ENCODE measurements at regions not wholly inside any gene's neighbourhood (a gene's known extent, or its start where the extent isn't known, plus 50 kb on each side); places are given as distances from the start of the nearest gene placed in this dataset.
"Not testable (repeated sequence)": the region's sequence is repeated elsewhere in the genome, so short reads cannot be mapped to it uniquely, and the experiment has no call there.

- DNase-seq (ENCODE audit: low read depth), result no peak
Observed at GRCh38 chr2:128594953-128595677, 276.4 kb upstream of the HS6ST1 start.

GRCh38 chr2:128595763-128596395, 277.2 kb upstream of the HS6ST1 start:
- no peak for DNase-seq (ENCODE audit: low read depth)

GRCh38 chr2:128596396-128597120, 277.9 kb upstream of the HS6ST1 start:
- DNase-seq (ENCODE audit: low read depth), result no peak

DNA sequence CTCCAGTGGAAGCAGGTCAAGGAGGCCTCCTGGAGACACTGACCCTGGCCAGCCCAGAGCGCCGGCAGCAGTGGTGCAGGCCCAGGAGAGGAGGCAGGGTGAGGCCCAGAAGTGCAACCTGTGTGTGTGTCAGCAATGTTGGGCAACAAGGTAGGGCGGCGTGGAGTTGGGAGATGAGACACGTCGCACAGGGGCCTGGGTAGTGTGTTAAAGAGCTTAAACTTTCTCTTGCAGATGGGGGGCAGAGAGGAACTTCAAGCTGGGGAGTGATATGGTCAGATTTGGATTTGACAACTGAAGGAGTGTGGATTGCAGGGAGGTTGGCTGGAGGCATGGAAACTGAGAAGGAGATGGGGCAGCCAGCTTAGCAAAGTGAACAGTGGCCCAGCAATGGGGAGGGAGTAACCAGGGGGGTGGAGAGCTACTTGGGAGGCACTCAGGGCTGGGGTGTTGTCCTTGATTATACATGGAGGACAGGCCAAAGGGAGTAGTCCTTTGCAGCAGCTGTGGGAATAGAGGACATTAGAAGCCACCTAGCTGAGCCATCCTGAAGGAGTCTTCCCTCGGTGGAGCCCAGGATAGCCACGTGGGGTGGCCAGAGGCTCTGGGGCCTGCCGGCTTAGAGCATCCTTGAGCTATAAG, 278.6 kb upstream of the HS6ST1 start:
- no peak for DNase-seq (ENCODE audit: low read depth)

DNA sequence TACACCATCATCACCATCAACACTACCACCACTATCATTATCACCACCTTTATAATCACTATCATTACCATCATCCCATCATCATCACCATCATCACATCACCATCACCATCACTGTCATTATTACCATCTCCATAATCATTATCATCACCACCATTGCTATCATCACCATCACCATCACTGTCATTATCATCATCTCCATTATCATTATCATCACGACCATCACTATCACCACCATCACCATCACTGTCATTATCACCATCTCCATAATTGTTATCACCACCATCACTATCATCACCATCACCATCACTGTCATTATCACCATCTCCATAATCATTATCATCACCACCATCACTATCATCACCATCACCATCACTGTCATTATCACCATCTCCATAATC, 279.6 kb upstream of the HS6ST1 start:
- DNase-seq (ENCODE audit: low read depth), result not testable (repeated sequence)

GRCh38 chr2:128598862-128599441, 280.3 kb upstream of the HS6ST1 start:
- DNase-seq (ENCODE audit: low read depth), result no peak

- DNase-seq (ENCODE audit: low read depth), result no peak
Observed at GRCh38 chr2:128599700-128600099, 281.0 kb upstream of the HS6ST1 start.

DNA sequence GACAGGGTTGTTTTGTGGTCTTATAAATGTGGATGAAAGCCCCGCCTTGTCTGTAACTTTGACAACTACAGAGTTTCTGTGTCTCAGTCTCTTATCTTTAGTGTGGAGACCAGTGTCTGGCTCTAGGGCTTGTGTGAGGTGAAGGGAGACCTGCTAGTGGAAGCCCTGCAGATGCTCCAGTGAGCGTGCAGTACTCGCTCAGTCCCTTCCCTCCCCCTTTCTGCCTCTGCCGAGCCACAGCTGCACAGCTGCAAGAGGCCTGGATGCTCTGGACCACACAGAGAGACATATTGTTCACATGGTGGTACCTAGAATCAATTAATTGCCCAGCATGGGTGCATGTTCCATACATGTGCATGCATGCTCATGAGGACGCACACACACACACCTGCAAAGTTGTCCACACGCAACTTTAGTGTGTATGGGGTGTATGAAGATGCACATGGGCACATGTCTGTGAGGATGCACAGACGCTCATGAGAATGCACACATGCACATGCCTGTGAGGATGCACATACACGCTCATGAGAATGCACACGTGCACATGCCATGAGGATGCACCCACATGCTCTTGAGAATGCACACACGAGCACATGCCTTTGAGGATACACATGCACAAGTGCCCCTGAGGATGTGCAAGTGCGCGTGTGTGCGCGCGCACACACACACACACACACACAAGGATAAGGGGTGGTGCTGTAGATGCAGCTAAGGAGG, 282.1 kb upstream of the HS6ST1 start:
- DNase-seq (ENCODE audit: low read depth), result no peak

DNA sequence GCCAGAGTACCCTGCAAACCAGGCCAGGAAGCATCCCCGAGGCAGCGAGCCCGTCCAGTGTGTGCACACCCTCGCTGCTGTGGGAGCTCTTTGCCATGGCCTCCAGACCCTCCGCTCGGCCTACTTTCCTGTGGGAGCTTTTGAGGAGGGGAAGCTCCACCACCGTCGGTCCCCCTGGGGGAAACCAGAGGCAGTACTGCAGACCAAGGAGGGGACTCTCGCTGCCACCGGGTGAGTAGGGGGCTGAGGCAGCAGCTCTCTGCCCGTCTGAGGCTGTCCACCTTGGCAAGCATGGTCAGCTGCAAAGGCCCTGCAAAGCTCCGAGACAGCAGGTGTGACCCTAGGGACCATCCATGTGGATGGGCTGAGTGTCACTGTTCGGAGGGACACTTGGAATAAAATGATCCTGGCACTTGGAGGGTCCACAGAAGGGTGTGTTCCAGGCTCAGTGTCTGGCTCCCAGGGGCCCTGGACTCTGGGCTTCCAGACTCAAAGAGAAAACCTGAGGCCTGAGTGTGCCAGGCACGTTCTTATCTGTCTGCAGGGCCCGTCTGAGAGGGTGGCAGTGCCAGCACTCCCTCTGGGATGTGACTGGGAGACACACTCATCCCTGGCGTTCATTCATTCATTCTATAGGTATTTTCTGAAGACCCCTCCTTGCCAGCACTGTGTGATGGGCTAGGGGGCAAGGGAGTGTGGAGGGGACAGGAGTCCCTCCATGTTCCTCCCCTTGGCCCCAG, 282.8 kb upstream of the HS6ST1 start:
- DNase-seq (ENCODE audit: low read depth), result no peak

GRCh38 chr2:128602038-128602698, 283.5 kb upstream of the HS6ST1 start:
- DNase-seq (ENCODE audit: low read depth), result no peak

DNA sequence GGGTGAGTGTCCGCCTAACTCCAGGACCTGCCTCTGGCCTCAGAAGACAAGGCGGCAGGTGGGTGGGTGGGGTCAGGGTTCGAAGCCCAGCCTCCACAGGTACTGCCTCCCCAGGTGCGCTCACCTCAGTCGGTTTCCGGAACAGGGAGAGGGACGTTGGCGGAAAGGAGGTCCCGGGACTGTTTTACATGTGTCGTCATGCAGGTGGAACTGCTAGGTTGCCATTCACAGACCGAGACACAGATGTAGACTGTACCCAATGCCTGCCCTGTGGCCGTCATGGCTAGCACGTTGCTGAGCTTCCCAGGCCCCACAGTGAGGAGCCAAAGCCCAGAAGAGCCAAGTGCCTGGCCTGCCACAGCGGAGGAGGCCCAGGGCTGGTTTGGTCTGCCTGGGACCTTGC, 284.0 kb upstream of the HS6ST1 start:
- DNase-seq (ENCODE audit: low read depth), result no peak

GRCh38 chr2:128603411-128603924, 284.8 kb upstream of the HS6ST1 start:
- no peak for DNase-seq (ENCODE audit: low read depth)

GRCh38 chr2:128604045-128604444, 285.4 kb upstream of the HS6ST1 start:
- no peak for DNase-seq (ENCODE audit: low read depth)

GRCh38 chr2:128604581-128604980, 285.9 kb upstream of the HS6ST1 start:
- DNase-seq (ENCODE audit: low read depth), result not testable (repeated sequence)

DNA sequence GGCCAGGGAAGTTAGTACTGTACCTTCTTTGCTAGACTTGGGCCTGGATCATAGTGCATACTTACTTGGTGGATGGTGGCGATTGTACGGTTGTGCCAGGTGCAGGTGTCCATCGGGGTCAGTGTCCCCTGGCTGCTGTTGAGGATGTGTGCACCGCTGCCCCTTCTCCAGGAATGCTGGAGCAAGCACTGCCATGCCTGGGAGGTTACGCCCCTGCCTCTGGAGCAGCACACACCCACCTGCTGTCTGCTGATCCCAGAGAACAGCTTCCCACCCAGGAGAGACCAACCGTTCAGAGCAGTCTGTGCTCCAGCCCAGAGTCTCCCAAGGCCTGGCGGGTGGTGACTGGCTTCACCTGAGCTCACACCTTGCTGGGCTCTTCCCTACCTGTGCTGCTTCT, 286.8 kb upstream of the HS6ST1 start:
- DNase-seq (ENCODE audit: low read depth), result no peak

GRCh38 chr2:128605931-128606330, 287.3 kb upstream of the HS6ST1 start:
- no peak for DNase-seq (ENCODE audit: low read depth)

DNA sequence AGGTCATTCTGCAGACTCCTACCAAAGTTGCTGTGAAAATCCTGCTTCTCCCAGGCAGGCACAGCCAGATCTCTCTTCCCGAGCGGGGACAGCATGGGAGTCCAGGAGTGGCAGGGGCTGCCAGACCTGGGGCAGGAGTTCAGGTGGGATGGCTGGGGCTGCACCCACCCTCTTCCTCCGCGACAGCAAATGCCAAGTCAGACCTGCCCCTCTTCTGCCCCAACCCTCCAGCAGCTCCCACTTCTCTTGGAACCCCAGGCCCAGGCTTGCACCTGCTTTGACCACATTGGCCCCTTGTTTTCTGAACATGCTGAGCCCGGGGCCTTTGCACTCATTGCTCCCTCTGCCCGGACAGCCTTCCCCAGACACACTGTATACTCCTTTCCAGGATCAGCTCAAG, 288.2 kb upstream of the HS6ST1 start:
- no peak for DNase-seq (ENCODE audit: low read depth)

DNA sequence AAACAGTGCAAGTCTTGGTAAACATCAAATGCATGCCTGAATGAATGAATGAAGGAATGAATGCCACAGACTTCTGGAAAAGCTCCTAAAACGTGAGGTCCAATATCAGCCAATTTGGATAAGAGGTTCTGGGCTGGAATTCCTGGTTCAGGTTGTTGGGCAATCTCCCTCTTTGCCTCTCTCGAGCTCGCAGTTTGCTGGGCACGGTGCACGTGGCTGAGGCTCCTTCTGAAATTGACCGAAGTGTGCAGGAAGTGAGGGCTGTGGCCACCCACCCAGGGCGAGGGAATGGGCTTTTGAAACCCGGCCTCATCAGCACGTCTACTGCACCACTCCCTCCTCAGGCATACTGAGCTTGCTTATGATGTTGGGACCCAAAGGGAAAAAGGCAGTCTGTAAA, 288.8 kb upstream of the HS6ST1 start:
- no peak for DNase-seq (ENCODE audit: low read depth)

- peak; percentile 15 for DNase-seq (ENCODE audit: low read depth)
Observed at GRCh38 chr2:128607911-128608506, 289.3 kb upstream of the HS6ST1 start.

All from HT1080 (cell line).